Colonic mucosa (tissue), 4 donors: ENCODE measurements at regions not wholly inside any gene's neighbourhood (a gene's known extent, or its start where the extent isn't known, plus 50 kb on each side); places are given as distances from the start of the nearest gene placed in this dataset.

Experiments
- DNase-seq: peaks from one replicate; pipeline ENCODE4 v3.0.0-alpha.2; 2020
- H3K27ac ChIP-seq: fragments of 200-600 bp; one replicate; pipeline ENCODE4 v1.8.0; 2021
- H3K27me3 ChIP-seq: fragments of 200-600 bp; one replicate; pipeline ENCODE4 v1.8.0; 2021
- H3K36me3 ChIP-seq: fragments of 200-600 bp; one replicate; pipeline ENCODE4 v1.8.0; 2021
- H3K4me1 ChIP-seq: fragments of 200-600 bp; one replicate; pipeline ENCODE4 v1.8.0; 2021; ENCODE audit warnings: mild to moderate bottlenecking
- H3K4me3 ChIP-seq: fragments of 200-600 bp; one replicate; pipeline ENCODE4 v1.8.0; 2021
- H3K9ac ChIP-seq, 2 donors: one replicate each; pipeline ENCODE4 v1.7.0; 2013; ENCODE audit warnings: control low read depth in 2 of 2, low read depth in 2 of 2, low read length in 2 of 2
- H3K9me3 ChIP-seq: fragments of 200-600 bp; one replicate; pipeline ENCODE4 v1.8.0; 2021
- CTCF ChIP-seq: fragments of 200-600 bp; IDR thresholded peaks from one replicate; pipeline ENCODE4 v1.8.0; 2022; ENCODE audit warnings: antibody characterized with exemption, mild to moderate bottlenecking
- intact Hi-C: fragments of 100-400 bp; cut with DNase I; formaldehyde crosslinking; loops from one replicate; pipeline ENCODE4 v1.14.1; 2022
- donor health status: healthy.
- donor health status: DM: no; HTN: no; CAD: no.
- donor health status: DM: no; HTN: no; CAD: no.

- TF ChIP-seq CTCF = no peak
- Histone ChIP-seq H3K9ac (no peak overlapping the region), H3K9me3 (no peaks in the 10 kb centered on the region), H3K27ac (no peak overlapping the region), H3K4me3 (no peak overlapping the region), H3K27me3 (no peaks in the 10 kb centered on the region), H3K4me1 (no peaks in the 10 kb centered on the region), H3K36me3 (no peaks in the 10 kb centered on the region)
- DNase-seq = no peak
- intact Hi-C loops = no loop called here
Measured at GRCh38 chr11:45476126-45476525, 189.3 kb downstream of the CHST1 start.

GRCh38 chr11:45475173-45475572, 189.0 kb upstream of the SYT13 start:
- Histone ChIP-seq H3K36me3 (no peaks in the 10 kb centered on the region), H3K4me1 (no peaks in the 10 kb centered on the region), H3K4me3 (no peak overlapping the region), H3K9ac (no peak overlapping the region), H3K9me3 (no peaks in the 10 kb centered on the region), H3K27me3 (no peaks in the 10 kb centered on the region), H3K27ac (no peak overlapping the region)
- DNase-seq = no peak
- intact Hi-C loops = no loop called here
- TF ChIP-seq CTCF = no peak

GRCh38 chr11:45473341-45473895, 187.3 kb upstream of the SYT13 start:
- no peaks in the 10 kb centered on the region for H3K27me3 ChIP-seq
- no peaks in the 10 kb centered on the region for H3K36me3 ChIP-seq
- H3K9me3 ChIP-seq = no peaks in the 10 kb centered on the region
- H3K4me3 ChIP-seq = no peak overlapping the region
- no peaks in the 10 kb centered on the region for H3K4me1 ChIP-seq
- no peak for DNase-seq
- no peak overlapping the region for H3K9ac ChIP-seq
- intact Hi-C loops = no loop called here
- H3K27ac ChIP-seq = no peak overlapping the region
- TF ChIP-seq CTCF = no peak

DNA sequence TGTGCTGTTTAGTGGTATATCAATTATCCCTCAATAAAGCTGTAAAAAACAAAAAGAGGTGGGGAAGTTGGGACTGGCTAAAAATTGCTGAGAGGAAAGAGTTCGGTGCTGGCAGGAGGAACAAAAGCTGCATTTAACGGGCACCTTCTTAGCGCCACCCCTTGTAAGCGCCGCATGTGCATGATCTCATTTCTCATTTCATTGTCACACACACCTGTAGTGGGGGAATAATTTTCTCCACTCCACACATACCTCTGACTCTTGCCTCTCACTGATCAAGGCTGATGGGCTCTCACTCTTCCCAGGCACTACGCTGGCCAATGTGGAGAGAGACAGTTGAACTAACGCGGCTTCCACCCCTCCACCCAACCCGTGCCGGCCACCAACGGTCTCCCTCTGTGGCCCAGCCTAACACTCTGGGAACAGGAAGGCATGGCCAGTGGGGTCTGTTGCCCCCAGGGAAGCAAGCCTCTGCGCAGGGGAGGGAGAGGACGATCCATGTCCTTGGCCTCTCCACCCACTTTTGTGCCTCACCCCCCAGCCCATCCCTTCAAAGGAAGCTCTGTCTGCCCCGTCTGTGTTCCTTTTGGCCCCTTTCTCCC, 186.7 kb upstream of the SYT13 start:
- DNase-seq = no peak
- Histone ChIP-seq H3K36me3 (no peaks in the 10 kb centered on the region), H3K27ac (no peak overlapping the region), H3K4me3 (no peak overlapping the region), H3K9ac (no peak overlapping the region), H3K27me3 (no peaks in the 10 kb centered on the region), H3K4me1 (no peaks in the 10 kb centered on the region), H3K9me3 (no peaks in the 10 kb centered on the region)
- intact Hi-C loops = no loop called here
- no peak for TF ChIP-seq CTCF

GRCh38 chr11:45471266-45471665, 185.1 kb upstream of the SYT13 start:
- Histone ChIP-seq H3K36me3 (no peaks in the 10 kb centered on the region), H3K9ac (no peak overlapping the region), H3K27me3 (no peaks in the 10 kb centered on the region), H3K4me1 (no peaks in the 10 kb centered on the region), H3K4me3 (no peak overlapping the region), H3K9me3 (no peaks in the 10 kb centered on the region), H3K27ac (no peak overlapping the region)
- TF ChIP-seq CTCF = no peak
- no peak for DNase-seq
- intact Hi-C loops = no loop called here
